NCI-H1694 treated with DMSO at 0.1 percent for 48 hours (cell line): ENCODE measurements at regions not wholly inside any gene's neighbourhood (a gene's known extent, or its start where the extent isn't known, plus 50 kb on each side); places are given as distances from the start of the nearest gene placed in this dataset.

Source experiments
- DNase-seq: peaks from one replicate; lab custom pipeline; 2025; lab: John Stamatoyannopoulos, UW

GRCh38 chr11:80596291-80596810, 1155.5 kb upstream of the TENM4 start:
- DNase-seq = no peak

DNA sequence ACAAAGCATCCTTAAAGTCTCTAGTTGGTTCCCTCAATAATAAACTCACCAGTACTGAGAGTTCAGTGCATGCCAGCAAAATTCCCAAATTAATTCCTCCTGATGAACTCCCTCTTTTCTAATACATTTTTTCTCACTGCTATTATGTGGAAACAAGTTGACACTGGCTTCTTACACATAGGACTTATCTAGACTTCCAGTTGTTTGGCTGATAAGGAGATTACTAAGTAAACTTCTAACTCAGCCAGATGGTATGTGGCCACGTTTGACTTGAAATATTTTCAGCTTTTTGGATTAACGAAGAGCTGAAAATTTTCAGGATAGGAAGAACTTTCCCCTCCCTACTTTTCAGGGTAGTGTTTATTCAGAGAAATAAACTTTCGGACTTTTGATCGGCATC, 1154.2 kb upstream of the TENM4 start:
- DNase-seq = no peak

- DNase-seq = no peak
Observed at GRCh38 chr11:80593648-80594374, 1153.0 kb upstream of the TENM4 start.

GRCh38 chr11:80592546-80592945, 1151.7 kb upstream of the TENM4 start:
- no peak for DNase-seq

GRCh38 chr11:80587906-80588305, 1147.1 kb upstream of the TENM4 start:
- no peak for DNase-seq

GRCh38 chr11:80586464-80586863, 1145.6 kb upstream of the TENM4 start:
- no peak for DNase-seq

- DNase-seq = no peak
Observed at GRCh38 chr11:80584661-80585060, 1143.8 kb upstream of the TENM4 start.

GRCh38 chr11:80569832-80570231, 1129.0 kb upstream of the TENM4 start:
- no peak for DNase-seq

GRCh38 chr11:80565231-80565630, 1124.4 kb upstream of the TENM4 start:
- no peak for DNase-seq

GRCh38 chr11:80562523-80563125, 1121.8 kb upstream of the TENM4 start:
- no peak for DNase-seq

GRCh38 chr11:80559942-80560341, 1119.1 kb upstream of the TENM4 start:
- DNase-seq = no peak

GRCh38 chr11:80553565-80553964, 1112.7 kb upstream of the TENM4 start:
- no peak for DNase-seq

- no peak for DNase-seq
Observed at GRCh38 chr11:80542704-80543103, 1101.9 kb upstream of the TENM4 start.

DNA sequence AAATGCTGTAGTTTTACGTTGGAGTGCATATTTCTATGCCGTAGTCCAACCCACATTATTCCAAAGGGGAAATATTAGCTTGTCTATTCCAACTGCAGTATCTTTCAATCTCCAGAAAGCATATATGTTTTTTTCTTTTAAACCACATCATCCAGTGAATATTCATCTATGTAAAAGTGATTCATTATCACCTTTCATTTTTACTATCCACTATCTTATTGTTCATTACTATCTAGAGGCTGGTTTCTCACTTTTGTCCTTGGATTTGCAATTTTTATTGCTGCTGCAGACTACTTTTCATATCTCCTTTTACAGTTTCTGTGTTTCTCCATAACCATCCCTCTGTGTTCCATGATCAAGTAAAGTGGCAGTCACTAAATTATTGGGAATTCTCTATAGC, 1097.2 kb upstream of the TENM4 start:
- no peak for DNase-seq

- no peak for DNase-seq
Observed at GRCh38 chr11:80533463-80533862, 1092.6 kb upstream of the TENM4 start.

DNA sequence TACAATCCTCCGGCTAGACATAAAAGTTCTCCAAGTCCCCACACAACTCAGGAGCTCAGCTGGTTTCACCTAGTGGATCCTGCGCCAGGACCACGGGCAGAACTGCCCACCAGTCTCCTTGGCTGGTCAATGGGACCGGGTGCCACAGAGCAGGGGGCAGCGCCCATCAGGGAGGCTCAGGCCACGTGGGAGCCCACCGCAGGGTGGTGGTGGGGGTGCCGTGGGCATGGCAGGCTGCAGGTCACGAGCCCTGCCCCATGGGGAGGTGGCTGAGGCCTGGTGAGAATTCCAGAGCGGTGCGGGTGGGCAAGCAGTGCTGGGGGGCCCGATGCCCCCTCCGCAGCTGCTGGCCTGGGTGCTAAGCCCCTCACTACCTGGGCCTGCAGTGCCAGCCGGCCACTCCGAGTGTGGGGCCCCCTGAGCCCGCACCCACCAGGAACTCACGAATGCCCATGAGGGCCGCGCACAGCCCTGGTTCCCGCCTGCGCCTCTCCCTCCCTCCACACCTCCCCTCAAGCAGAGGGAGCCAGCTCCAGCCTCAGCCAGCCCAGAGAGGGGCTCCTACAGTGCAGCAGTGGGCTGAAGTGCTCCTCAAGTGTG, 1091.9 kb upstream of the TENM4 start:
- no peak for DNase-seq

GRCh38 chr11:80529726-80530125, 1088.9 kb upstream of the TENM4 start:
- no peak for DNase-seq

DNA sequence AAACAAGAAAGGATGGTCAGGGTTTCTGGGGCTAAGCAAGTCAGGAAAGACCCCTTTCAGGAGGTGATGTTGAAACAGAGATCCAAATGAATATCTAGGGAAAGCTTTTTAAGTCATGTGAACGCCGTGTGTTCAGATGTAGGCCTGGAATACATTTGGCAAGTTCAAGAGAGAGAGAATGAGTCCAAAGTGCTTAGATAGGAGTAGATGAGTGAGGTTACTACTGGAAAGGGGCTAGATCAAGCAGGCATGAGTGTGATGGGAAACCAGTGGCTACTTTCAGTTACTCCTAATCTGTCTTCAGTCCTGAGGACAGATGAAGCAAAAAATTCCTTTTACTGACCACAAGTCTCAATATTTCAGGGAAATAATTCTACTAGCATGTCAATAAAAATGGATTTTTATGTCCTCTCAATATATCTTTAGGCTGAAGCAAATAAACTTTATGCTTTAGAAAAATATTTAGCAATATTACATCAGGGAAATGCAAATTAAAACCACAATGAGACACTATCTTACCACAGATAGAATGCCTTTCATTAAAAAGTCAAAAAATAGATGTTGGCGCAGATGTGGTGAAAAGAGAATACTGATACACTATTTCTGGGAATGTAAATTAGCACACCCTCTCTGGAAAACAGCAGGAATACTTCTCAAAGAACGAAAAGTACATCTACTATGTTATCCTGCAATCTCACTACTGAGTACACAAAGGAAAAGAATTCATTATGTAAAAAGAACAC, 1085.0 kb upstream of the TENM4 start:
- no peak for DNase-seq

DNA sequence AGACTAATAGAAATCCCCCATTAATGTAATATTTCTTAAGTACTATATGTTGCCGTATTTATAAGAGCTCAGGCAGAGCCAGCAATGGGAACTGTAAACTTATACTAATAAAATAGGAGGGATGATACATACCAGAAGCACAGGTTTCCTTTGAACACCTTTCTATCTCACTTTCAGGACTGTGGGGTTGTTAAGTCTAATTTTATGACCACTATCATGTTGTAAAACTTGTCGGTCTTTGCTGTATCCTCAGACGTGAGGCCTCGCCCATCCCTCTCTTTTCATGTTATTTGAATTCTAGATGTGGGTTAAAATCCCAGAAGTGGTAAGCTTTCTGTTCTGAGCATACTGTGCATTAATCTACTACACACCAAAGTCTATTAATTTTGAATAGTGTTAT, 1083.5 kb upstream of the TENM4 start:
- DNase-seq = no peak

DNA sequence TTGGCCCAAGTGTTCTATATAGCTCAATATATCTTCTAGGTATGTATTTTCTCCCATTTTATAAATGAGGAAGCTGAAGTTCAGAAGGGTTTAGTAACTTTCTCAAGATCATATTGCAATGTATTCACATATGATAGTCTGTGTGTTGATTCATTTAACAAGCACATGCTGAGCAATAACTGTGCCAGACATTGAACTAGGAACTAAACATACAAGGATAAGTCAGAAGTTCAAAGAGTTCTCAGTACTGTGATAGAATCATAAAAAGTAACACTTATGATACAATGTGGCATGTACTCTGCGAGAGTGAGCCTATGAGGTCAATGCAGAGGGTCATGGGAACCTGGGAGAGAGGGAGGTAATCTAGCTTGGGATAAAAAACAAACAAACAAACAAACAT, 1082.2 kb upstream of the TENM4 start:
- no peak for DNase-seq

DNA sequence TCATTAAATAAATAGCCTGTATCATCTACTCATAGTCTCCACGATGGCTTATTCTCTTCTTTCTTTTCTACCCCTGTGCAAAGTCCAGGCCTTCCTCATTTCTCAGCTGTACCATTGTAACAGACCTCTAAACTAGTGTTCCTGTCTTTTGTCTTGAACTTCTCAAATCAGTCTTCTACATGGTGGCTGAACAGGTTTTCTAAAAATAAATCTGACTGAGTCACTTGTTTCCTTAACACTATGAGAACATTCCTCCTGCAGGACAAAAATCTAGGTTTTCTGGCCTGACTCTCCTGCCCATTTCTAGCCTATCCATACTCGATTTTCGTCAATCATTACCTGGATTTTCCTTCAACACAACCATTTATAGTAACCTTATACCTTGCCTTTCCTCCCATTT, 1080.8 kb upstream of the TENM4 start:
- no peak for DNase-seq

DNA sequence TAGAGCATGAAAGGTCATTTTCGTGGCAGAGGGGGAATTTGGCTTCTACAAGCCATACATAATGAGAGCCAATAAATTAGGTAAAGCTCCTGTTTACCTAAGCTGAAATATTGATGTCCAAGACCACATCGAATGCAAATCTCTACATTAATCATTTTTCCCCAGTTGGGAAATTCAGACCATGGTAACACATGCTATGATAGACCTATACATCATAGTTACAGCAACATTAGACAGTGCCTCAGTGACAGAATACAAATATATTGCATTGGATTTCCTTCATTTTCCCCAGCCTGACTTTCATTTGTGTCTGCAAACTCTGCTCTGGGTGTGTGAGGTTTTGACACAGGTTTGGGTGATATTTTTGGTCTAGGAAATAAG, 1079.7 kb upstream of the TENM4 start:
- no peak for DNase-seq
